K562 (cell line): ENCODE measurements at regions not wholly inside any gene's neighbourhood (a gene's known extent, or its start where the extent isn't known, plus 50 kb on each side); places are given as distances from the start of the nearest gene placed in this dataset.

Source experiments
- ATAC-seq: fragments of 200-7000 bp; cut with Tn5 transposase; 3 replicates; pipeline ENCODE4 v1.9.1; 2020; ENCODE audit warnings: moderate library complexity
- BruUV-seq: library from RNA; stranded (reverse); fragments of 400-500 nt; replicated peaks from 2 replicates; lab custom pipeline; 2021; lab: Mats Ljungman, UMichigan
- CTCF ChIA-PET: fragments of 300-600 bp; formaldehyde crosslinking; extraction: SDS; loops from one replicate; lab custom pipeline; 2021; ENCODE audit warnings: low intra/inter-chr PET ratio; lab: Yijun Ruan, JAX
- POLR2A ChIA-PET: fragments of 300-600, 350-650 bp; sonication (Branson Sonifier 250); formaldehyde crosslinking; extraction: SDS; loops from one replicate; lab custom pipeline; 2021; ENCODE audit warnings: antibody characterized with exemption, inconsistent platforms; lab: Yijun Ruan, JAX
- DNase-seq, 4 experiments: peaks; one replicate each; pipeline versions ENCODE4 v3.0.0 to v3.0.0-alpha.2; 2011 to 2018; ENCODE audit warnings: low spot score in 3 of 4, mixed read lengths in 3 of 4; ENCODE audit errors: extremely low read depth in 1 of 4
- FAIRE-seq: peaks from 2 replicates; lab custom pipeline; 2011; peaks lifted over from hg19 to GRCh38; lab: Jason Lieb, UNC
- H2AFZ ChIP-seq: 2 replicates; pipeline ENCODE4 v1.6.0; 2011; ENCODE audit warnings: low read depth, low read length, control low read depth, inconsistent platforms
- H3K27ac ChIP-seq: fragments of 200-600 bp; 3 replicates; pipeline ENCODE4 v1.8.0; 2011; ENCODE audit warnings: low read depth, mild to moderate bottlenecking, control low read depth, inconsistent platforms, low read length, moderate library complexity, mixed read lengths; ENCODE audit errors: extremely low read depth
- H3K27me3 ChIP-seq, 2 experiments: fragments of 300-600 bp in 1 of 2; 2 replicates in 1 of 2; 3 replicates in 1 of 2; pipeline versions ENCODE4 v1.6.0 to v1.8.0; 2011; ENCODE audit warnings: inconsistent platforms in 2 of 2, low read length in 2 of 2, mild to moderate bottlenecking in 1 of 2, mixed read lengths in 1 of 2, moderate library complexity in 1 of 2; ENCODE audit not compliant: control insufficient read depth in 2 of 2, insufficient read depth in 2 of 2
- H3K36me3 ChIP-seq: fragments of 300-600 bp; 3 replicates; pipeline ENCODE4 v1.8.0; 2011; ENCODE audit warnings: mild to moderate bottlenecking, low read length, inconsistent platforms; ENCODE audit not compliant: control insufficient read depth, insufficient read depth
- H3K4me1 ChIP-seq, 2 experiments: fragments of 200-600 bp in 1 of 2; replicated peaks in 1 of 2; 2 replicates in 1 of 2; 3 replicates in 1 of 2; pipeline versions ENCODE4 v1.5.1 to v1.8.0; 2011; ENCODE audit warnings: inconsistent platforms in 2 of 2, low read length in 2 of 2, mild to moderate bottlenecking in 1 of 2, mixed read lengths in 1 of 2, moderate library complexity in 1 of 2; ENCODE audit not compliant: control insufficient read depth in 2 of 2, insufficient read depth in 2 of 2
- H3K4me2 ChIP-seq: 2 replicates; pipeline ENCODE4 v1.6.1; 2011; ENCODE audit warnings: low read length, control low read depth, inconsistent platforms, mixed read lengths; ENCODE audit not compliant: insufficient read depth
- H3K4me3 ChIP-seq: fragments of 200-600 bp; sonication (generic), shearing (Covaris generic); 2 replicates; pipeline ENCODE4 v1.5.1; 2016; ENCODE audit warnings: control low read depth, inconsistent platforms
- H3K79me2 ChIP-seq: fragments of 200-600 bp; 3 replicates; pipeline ENCODE4 v1.8.0; 2011; ENCODE audit warnings: low read length, inconsistent platforms; ENCODE audit not compliant: control insufficient read depth, insufficient read depth
- H3K9ac ChIP-seq, 2 experiments: 2 replicates each; pipeline versions ENCODE4 v1.6.0 to v1.6.1; 2011; ENCODE audit warnings: low read depth in 2 of 2, low read length in 2 of 2, control low read depth in 1 of 2, inconsistent platforms in 1 of 2, mild to moderate bottlenecking in 1 of 2, mixed read lengths in 1 of 2; ENCODE audit not compliant: insufficient read depth in 1 of 2
- H3K9me1 ChIP-seq: one replicate; pipeline ENCODE4 v1.6.0; 2011; ENCODE audit warnings: inconsistent platforms, mild to moderate bottlenecking, low read length, moderate library complexity; ENCODE audit not compliant: control insufficient read depth, insufficient read depth
- H3K9me3 ChIP-seq: replicated peaks from 2 replicates; pipeline ENCODE4 v1.5.1; 2011; ENCODE audit warnings: low read depth, low read length, inconsistent platforms; ENCODE audit not compliant: control insufficient read depth, insufficient read depth
- H4K20me1 ChIP-seq: replicated peaks from 2 replicates; pipeline ENCODE4 v1.6.1; 2011; ENCODE audit warnings: low read length, inconsistent platforms, mixed read lengths; ENCODE audit not compliant: control insufficient read depth, insufficient read depth
- ATF7 ChIP-seq: fragments of 450-650 bp; IDR thresholded peaks from 2 replicates; pipeline ENCODE4 v1.7.1; 2014; ENCODE audit warnings: mild to moderate bottlenecking, moderate library complexity
- CAMTA2 ChIP-seq: fragments of 250-450 bp; sonication (Bioruptor Pico); conservative IDR thresholded peaks from 2 replicates; pipeline ENCODE4 v1.5.1; 2022
- CC2D1A ChIP-seq: fragments of 450-650 bp; IDR thresholded peaks from 2 replicates; pipeline ENCODE4 v1.6.1; 2017; ENCODE audit warnings: mild to moderate bottlenecking
- U2AF2 ChIP-seq: fragments of 200-400 bp; formaldehyde crosslinking; optimal IDR thresholded peaks from 2 replicates; pipeline ENCODE3; 2017; ENCODE audit warnings: low read depth, mild to moderate bottlenecking, low read length
- WHSC1 ChIP-seq: IDR thresholded peaks from one replicate; pipeline ENCODE4 v1.6.1; 2012; ENCODE audit warnings: low read length, control low read depth, inconsistent platforms
- ZNF644 ChIP-seq: fragments of 200-800 bp; sonication (Bioruptor generic); IDR thresholded peaks from 2 replicates; pipeline ENCODE4 v1.6.1; 2016; ENCODE audit warnings: low read depth, missing genetic modification characterization, missing compliant biosample characterization
- WGBS: fragments of 100-300 bp; shearing (Covaris generic); methylation state at CpG from one replicate; pipeline ENCODE4 v1.1.6; 2016; ENCODE audit warnings: low coverage, mixed read lengths; ENCODE audit not compliant: insufficient coverage; ENCODE audit errors: missing lambda C conversion rate; 5-methylcytosine and 5-hydroxymethylcytosine counted together
- in situ Hi-C: fragments of 300-500 bp; cut with MboI; formaldehyde crosslinking; loops from 4 replicates; pipeline ENCODE4 v1.15.0; 2018; ENCODE audit warnings: inconsistent platforms, mixed read lengths
- intact Hi-C: fragments of 100-400 bp; cut with micrococcal nuclease; formaldehyde crosslinking; loops from 2 replicates; pipeline ENCODE4 v1.14.2; 2022

DNA sequence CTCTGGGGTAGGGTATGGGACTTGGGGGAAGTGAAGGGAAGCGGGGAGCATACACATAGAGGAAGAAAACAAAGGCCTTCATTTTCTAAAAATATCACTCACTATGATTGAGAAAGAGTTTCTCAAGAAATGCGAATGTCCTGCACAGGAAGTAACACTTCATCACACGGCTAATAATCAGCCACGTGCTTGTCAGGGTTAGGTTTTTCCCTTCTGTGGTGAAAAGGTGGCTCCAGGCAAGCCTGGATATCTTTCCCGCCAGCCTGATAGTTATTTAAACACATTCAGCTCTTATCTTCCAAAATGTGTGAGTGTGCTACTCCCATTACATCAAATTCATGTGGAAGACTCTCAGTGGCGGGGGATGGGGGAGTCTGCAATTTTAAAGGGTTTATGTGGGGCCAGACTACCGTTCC, 166.4 kb upstream of the ADO start:
- peaks cover 0 to 4% of the 10 kb centered on the region in 2 experiments; a peak in 1 of 5 replicates for H3K27me3 ChIP-seq
- H3K79me2 ChIP-seq: no peaks in the 10 kb centered on the region
- ATAC-seq (no peak), DNase-seq (no peak), FAIRE-seq (no peak)
- BruUV-seq: no TSS peak
- TF ChIP-seq CAMTA2 (CRISPR knock-in tag) (no peak), ZNF644 (tag) (no peak), U2AF2 (no peak), ATF7 (no peak), CC2D1A (no peak)
- intact Hi-C loops (no loop called here), in situ Hi-C loops (no loop called here)
- H3K4me3 ChIP-seq: no peak overlapping the region
- H3K9me3 ChIP-seq: no peaks in the 10 kb centered on the region
- no peaks in the 10 kb centered on the region for H3K9me1 ChIP-seq
- H2AFZ ChIP-seq: no peak overlapping the region
- no peaks in the 10 kb centered on the region for H3K36me3 ChIP-seq
- H3K9ac ChIP-seq: no peak overlapping the region
- ChIA-PET CTCF (no interaction called here), POLR2A (interaction anchor here (1.5 kb wide), 1 partner anchor 10 kb away, joined by 4 read pairs; no protein-coding TSS in a partner anchor)
- H3K4me1 ChIP-seq: peaks cover 0 to 6% of the 10 kb centered on the region in 2 experiments; a peak in 1 of 5 replicates
- no peak overlapping the region for H3K27ac ChIP-seq
- WGBS: 5% methylated on average over 7 of the region's 7 CpGs
- no peaks in the 10 kb centered on the region for H4K20me1 ChIP-seq
- H3K4me2 ChIP-seq: no peak overlapping the region

DNA sequence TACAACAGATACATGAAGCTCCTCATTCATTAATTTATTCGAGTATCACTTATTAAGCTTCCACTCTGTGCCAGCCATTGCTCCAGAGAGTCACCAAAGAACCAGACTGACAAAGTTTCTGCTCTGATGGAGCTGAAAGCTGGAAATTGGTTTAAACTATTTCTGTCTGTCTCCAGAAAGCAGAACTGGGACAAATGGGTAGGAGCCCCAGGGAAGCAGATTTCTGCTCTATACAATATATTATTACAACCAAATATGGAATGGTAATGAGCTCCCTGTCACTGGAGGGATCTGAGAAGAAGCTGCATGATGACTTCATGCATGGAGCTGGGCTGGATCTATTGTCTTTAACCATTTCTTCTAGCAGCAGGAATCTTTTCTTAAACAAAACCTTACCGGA, 165.4 kb upstream of the ADO start:
- BruUV-seq: no TSS peak
- in situ Hi-C loops (no loop called here), intact Hi-C loops (no loop called here)
- DNase-seq (no peak), FAIRE-seq (no peak), ATAC-seq (no peak)
- POLR2A ChIA-PET: interaction anchor here (1.5 kb wide), 1 partner anchor 9 kb away, joined by 4 read pairs; no protein-coding TSS in a partner anchor
- Histone ChIP-seq H3K9ac (no peak overlapping the region), H3K4me3 (no peak overlapping the region), H4K20me1 (no peaks in the 10 kb centered on the region), H3K4me1 (peaks cover 0 to 6% of the 10 kb centered on the region in 2 experiments; a peak in 1 of 5 replicates), H2AFZ (no peak overlapping the region), H3K27ac (no peak overlapping the region), H3K79me2 (no peaks in the 10 kb centered on the region), H3K36me3 (no peaks in the 10 kb centered on the region), H3K9me1 (no peaks in the 10 kb centered on the region), H3K4me2 (no peak overlapping the region), H3K9me3 (no peaks in the 10 kb centered on the region), H3K27me3 (0 out of 5 replicates have a peak, but pooled peaks cover 0 to 4% of the 10 kb centered on the region in 2 experiments)
- CTCF ChIA-PET: no interaction called here
- WGBS: 3% methylated on average over 2 of the region's 2 CpGs
- TF ChIP-seq WHSC1: no peak
